ENCODE measurements at regions not wholly inside any gene's neighbourhood (a gene's known extent, or its start where the extent isn't known, plus 50 kb on each side); places are given as distances from the start of the nearest gene placed in this dataset.

- TF ChIP-seq ZNF274 (IDR thresholded peaks at IDR 0.05; ENCODE audit: low read depth, low read length): no peak
- no peak for TF ChIP-seq SUZ12 (IDR thresholded peaks at IDR 0.05; ENCODE audit: extremely low read depth, insufficient read depth, insufficient read length)
These were observed 323.6 kb upstream of the PRR16 start for GRCh38 chr5:120140501-120140900.
